HCT116 (cell line): ENCODE measurements at regions not wholly inside any gene's neighbourhood (a gene's known extent, or its start where the extent isn't known, plus 50 kb on each side); places are given as distances from the start of the nearest gene placed in this dataset.

Experiments used
- ATAC-seq: fragments of 200-7000 bp; cut with Tn5 transposase; 2 replicates; pipeline ENCODE4 v1.9.1; 2020; ENCODE audit warnings: mild to moderate bottlenecking, moderate library complexity
- BruUV-seq: library from RNA; stranded (reverse); fragments of 400-500 nt; replicated peaks from 2 replicates; lab custom pipeline; 2021; lab: Mats Ljungman, UMichigan
- CTCF ChIA-PET: fragments of 300-600 bp; sonication (Branson Sonifier 250); formaldehyde crosslinking; loops from one replicate; lab custom pipeline; 2021; ENCODE audit warnings: antibody characterized with exemption; lab: Charles Lee
- POLR2A ChIA-PET: fragments of 300-600, 350-600 bp; sonication (Branson Sonifier 250); formaldehyde crosslinking; loops from one replicate; lab custom pipeline; 2021; ENCODE audit warnings: antibody characterized with exemption; lab: Charles Lee
- RAD21 ChIA-PET, 2 experiments: fragments of 300-600 bp; sonication (Branson Sonifier 250); formaldehyde crosslinking; loops; one replicate each; lab custom pipeline; 2023; ENCODE audit warnings: low total read pairs in 2 of 2; ENCODE audit not compliant: uncharacterized antibody in 2 of 2, unreplicated experiment in 2 of 2, low non-redundant PET in 1 of 2; lab: Charles Lee
- DNase-seq: peaks from one replicate; pipeline ENCODE4 v3.0.0-alpha.2; 2010; ENCODE audit warnings: low read depth, low spot score
- H2AFZ ChIP-seq: fragments of 200-600 bp; shearing (Covaris generic), sonication (generic); 2 replicates; pipeline ENCODE4 v1.6.1; 2017; ENCODE audit warnings: low read depth, mixed run types, mixed read lengths, antibody characterized with exemption, low read length; ENCODE audit not compliant: poor library complexity, severe bottlenecking
- H3K27ac ChIP-seq: 2 replicates; pipeline ENCODE4 v1.5.1; 2012; ENCODE audit warnings: low read depth, low read length
- H3K27me3 ChIP-seq: fragments of 200-600 bp; sonication (generic); 2 replicates; pipeline ENCODE4 v1.6.1; 2016; ENCODE audit warnings: mixed run types, low read length, mixed read lengths; ENCODE audit not compliant: insufficient read depth
- H3K36me3 ChIP-seq, 2 experiments: fragments of 200-500 bp in 1 of 2; fragments of 200-600 bp in 1 of 2; sonication (Bioruptor generic) in 1 of 2; sonication (generic) in 1 of 2; 2 replicates each; pipeline versions ENCODE4 v1.5.1 to v1.6.1; 2014 to 2016; ENCODE audit warnings: low read length in 2 of 2, inconsistent platforms in 1 of 2, mixed read lengths in 1 of 2, mixed run types in 1 of 2; ENCODE audit not compliant: insufficient read depth in 2 of 2, control insufficient read depth in 1 of 2
- H3K4me1 ChIP-seq, 2 experiments: fragments of 200-600 bp in 1 of 2; sonication (generic) in 1 of 2; 2 replicates each; pipeline versions ENCODE4 v1.5.1 to v1.6.1; 2012 to 2017; ENCODE audit warnings: low read length in 2 of 2, inconsistent platforms in 1 of 2, mild to moderate bottlenecking in 1 of 2, mixed read lengths in 1 of 2, mixed run types in 1 of 2, moderate library complexity in 1 of 2; ENCODE audit not compliant: insufficient read depth in 2 of 2, control insufficient read depth in 1 of 2
- H3K4me2 ChIP-seq: fragments of 200-600 bp; sonication (generic); 2 replicates; pipeline ENCODE4 v1.6.1; 2017; ENCODE audit warnings: mixed run types, low read length, mixed read lengths
- H3K4me3 ChIP-seq, 2 experiments: fragments of 200-600 bp in 1 of 2; sonication (generic) in 1 of 2; replicated peaks in 1 of 2; 2 replicates each; pipeline ENCODE4 v1.5.1; 2011 to 2016; ENCODE audit warnings: low read length in 2 of 2, control low read depth in 1 of 2, low read depth in 1 of 2, mild to moderate bottlenecking in 1 of 2, mixed read lengths in 1 of 2, mixed run types in 1 of 2
- H3K79me2 ChIP-seq: fragments of 200-600 bp; sonication (generic); 2 replicates; pipeline ENCODE4 v1.6.1; 2017; ENCODE audit warnings: mild to moderate bottlenecking, mixed run types, low read length, moderate library complexity, mixed read lengths; ENCODE audit not compliant: insufficient read depth
- H3K9ac ChIP-seq: fragments of 200-600 bp; sonication (generic); 2 replicates; pipeline ENCODE4 v1.6.1; 2016; ENCODE audit warnings: low read length, mixed read lengths
- H3K9me2 ChIP-seq: fragments of 200-600 bp; sonication (generic), shearing (Covaris generic); 2 replicates; pipeline ENCODE4 v1.6.1; 2017; ENCODE audit warnings: mixed run types, mild to moderate bottlenecking, moderate library complexity; ENCODE audit not compliant: insufficient read depth
- H3K9me3 ChIP-seq, 2 experiments: fragments of 200-500 bp in 1 of 2; fragments of 200-600 bp in 1 of 2; sonication (Bioruptor generic) in 1 of 2; sonication (generic) in 1 of 2; 2 replicates each; pipeline ENCODE4 v1.6.1; 2014 to 2017; ENCODE audit warnings: low read length in 2 of 2, mixed read lengths in 2 of 2, inconsistent platforms in 1 of 2, low read depth in 1 of 2, mild to moderate bottlenecking in 1 of 2, mixed run types in 1 of 2, moderate library complexity in 1 of 2; ENCODE audit not compliant: control insufficient read depth in 1 of 2, insufficient read depth in 1 of 2
- H4K20me1 ChIP-seq: fragments of 200-600 bp; sonication (generic), shearing (Covaris generic); 2 replicates; pipeline ENCODE4 v1.6.1; 2017; ENCODE audit warnings: mixed run types, mild to moderate bottlenecking, moderate library complexity; ENCODE audit not compliant: insufficient read depth
- CEBPB ChIP-seq: IDR thresholded peaks from 2 replicates; pipeline ENCODE4 v1.6.1; 2012; ENCODE audit warnings: low read depth
- EGR1 ChIP-seq: IDR thresholded peaks from 2 replicates; pipeline ENCODE4 v1.6.1; 2012; ENCODE audit warnings: low read depth
- FOSL1 ChIP-seq: IDR thresholded peaks from 2 replicates; pipeline ENCODE4 v1.6.1; 2012; ENCODE audit warnings: low read depth
- JUND ChIP-seq: IDR thresholded peaks from 2 replicates; pipeline ENCODE4 v1.6.1; 2012
- POLR2A ChIP-seq: IDR thresholded peaks from 2 replicates; pipeline ENCODE4 v1.7.0; 2011; ENCODE audit warnings: borderline replicate concordance; ENCODE audit not compliant: insufficient read depth, insufficient read length; ENCODE audit errors: extremely low read depth
- SP1 ChIP-seq: IDR thresholded peaks from 2 replicates; pipeline ENCODE4 v1.6.1; 2012; ENCODE audit warnings: low read depth
- SRF ChIP-seq: IDR thresholded peaks from 2 replicates; pipeline ENCODE4 v1.6.1; 2012; ENCODE audit warnings: low read depth
- YY1 ChIP-seq: IDR thresholded peaks from 2 replicates; pipeline ENCODE4 v1.6.1; 2011; ENCODE audit warnings: low read length, low read depth, moderate library complexity, mild to moderate bottlenecking; ENCODE audit not compliant: insufficient replicate concordance; ENCODE audit errors: extremely low read depth
- intact Hi-C: fragments of 100-400 bp; cut with micrococcal nuclease; formaldehyde crosslinking; loops from 2 replicates; pipeline ENCODE4 v1.10.0; 2022
- TF ChIP-seq, protein P1 (sequence below): IDR thresholded peaks from 2 replicates; pipeline ENCODE4 v1.6.1; 2011; ENCODE audit warnings: mild to moderate bottlenecking, low read length, moderate library complexity; ENCODE audit not compliant: insufficient replicate concordance; ENCODE audit errors: extremely low read depth
- TF ChIP-seq, protein P2 (sequence below), 3 experiments: fragments of 200-600 bp in 1 of 3; sonication (generic) in 1 of 3; IDR thresholded peaks in 2 of 3; conservative IDR thresholded peaks in 1 of 3; 2 replicates each; pipeline ENCODE4 v1.5.1; 2012 to 2017; ENCODE audit warnings: low read depth in 2 of 3, low read length in 2 of 3, antibody characterized with exemption in 1 of 3, borderline replicate concordance in 1 of 3, control low read depth in 1 of 3, mild to moderate bottlenecking in 1 of 3, mixed read lengths in 1 of 3, mixed run types in 1 of 3, moderate library complexity in 1 of 3; ENCODE audit not compliant: insufficient read depth in 1 of 3

GRCh38 chr2:19776941-19777514 lies 124.8 kb downstream of the TTC32 start:
- Histone ChIP-seq H4K20me1 (no peaks in the 10 kb centered on the region), H2AFZ (no peak overlapping the region), H3K9me2 (no peaks in the 10 kb centered on the region), H3K79me2 (no peaks in the 10 kb centered on the region), H3K9ac (no peak overlapping the region), H3K27ac (no peak overlapping the region), H3K9me3 (no peaks in the 10 kb centered on the region), H3K27me3 (peaks cover 10% of the 10 kb centered on the region; the same call in 1 of the 2 replicates), H3K4me2 (no peak overlapping the region), H3K4me3 (no peak overlapping the region), H3K4me1 (peaks cover 0 to 9% of the 10 kb centered on the region in 2 experiments; a peak in 1 of 4 replicates), H3K36me3 (no peaks in the 10 kb centered on the region)
- ChIA-PET CTCF (no interaction called here), POLR2A (no interaction called here), RAD21 (no interaction called here)
- TF ChIP-seq CEBPB (no peak), SP1 (no peak), YY1 (no peak), POLR2A (no peak), FOSL1 (no peak), JUND (no peak), SRF (no peak), EGR1 (no peak)
- TF ChIP-seq, protein P1, sequence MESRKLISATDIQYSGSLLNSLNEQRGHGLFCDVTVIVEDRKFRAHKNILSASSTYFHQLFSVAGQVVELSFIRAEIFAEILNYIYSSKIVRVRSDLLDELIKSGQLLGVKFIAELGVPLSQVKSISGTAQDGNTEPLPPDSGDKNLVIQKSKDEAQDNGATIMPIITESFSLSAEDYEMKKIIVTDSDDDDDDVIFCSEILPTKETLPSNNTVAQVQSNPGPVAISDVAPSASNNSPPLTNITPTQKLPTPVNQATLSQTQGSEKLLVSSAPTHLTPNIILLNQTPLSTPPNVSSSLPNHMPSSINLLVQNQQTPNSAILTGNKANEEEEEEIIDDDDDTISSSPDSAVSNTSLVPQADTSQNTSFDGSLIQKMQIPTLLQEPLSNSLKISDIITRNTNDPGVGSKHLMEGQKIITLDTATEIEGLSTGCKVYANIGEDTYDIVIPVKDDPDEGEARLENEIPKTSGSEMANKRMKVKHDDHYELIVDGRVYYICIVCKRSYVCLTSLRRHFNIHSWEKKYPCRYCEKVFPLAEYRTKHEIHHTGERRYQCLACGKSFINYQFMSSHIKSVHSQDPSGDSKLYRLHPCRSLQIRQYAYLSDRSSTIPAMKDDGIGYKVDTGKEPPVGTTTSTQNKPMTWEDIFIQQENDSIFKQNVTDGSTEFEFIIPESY, result no peak
- TF ChIP-seq, protein P2, sequence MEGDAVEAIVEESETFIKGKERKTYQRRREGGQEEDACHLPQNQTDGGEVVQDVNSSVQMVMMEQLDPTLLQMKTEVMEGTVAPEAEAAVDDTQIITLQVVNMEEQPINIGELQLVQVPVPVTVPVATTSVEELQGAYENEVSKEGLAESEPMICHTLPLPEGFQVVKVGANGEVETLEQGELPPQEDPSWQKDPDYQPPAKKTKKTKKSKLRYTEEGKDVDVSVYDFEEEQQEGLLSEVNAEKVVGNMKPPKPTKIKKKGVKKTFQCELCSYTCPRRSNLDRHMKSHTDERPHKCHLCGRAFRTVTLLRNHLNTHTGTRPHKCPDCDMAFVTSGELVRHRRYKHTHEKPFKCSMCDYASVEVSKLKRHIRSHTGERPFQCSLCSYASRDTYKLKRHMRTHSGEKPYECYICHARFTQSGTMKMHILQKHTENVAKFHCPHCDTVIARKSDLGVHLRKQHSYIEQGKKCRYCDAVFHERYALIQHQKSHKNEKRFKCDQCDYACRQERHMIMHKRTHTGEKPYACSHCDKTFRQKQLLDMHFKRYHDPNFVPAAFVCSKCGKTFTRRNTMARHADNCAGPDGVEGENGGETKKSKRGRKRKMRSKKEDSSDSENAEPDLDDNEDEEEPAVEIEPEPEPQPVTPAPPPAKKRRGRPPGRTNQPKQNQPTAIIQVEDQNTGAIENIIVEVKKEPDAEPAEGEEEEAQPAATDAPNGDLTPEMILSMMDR (IDR thresholded peaks at IDR 0.05 in 2 of 3, conservative IDR thresholded peaks at IDR 0.05 in 1 of 3; ENCODE audit: borderline replicate concordance in 1 of 3, insufficient read depth in 1 of 3, low read depth in 2 of 3, low read length in 2 of 3), result no peak
- no TSS peak for BruUV-seq
- intact Hi-C loops, result no loop called here
- DNase-seq, result no peak
- ATAC-seq, result no peak
